Ascending aorta (tissue), 2 donors: ENCODE measurements at regions not wholly inside any gene's neighbourhood (a gene's known extent, or its start where the extent isn't known, plus 50 kb on each side); places are given as distances from the start of the nearest gene placed in this dataset.

Experiments used
- DNase-seq, 2 donors: peaks; one replicate each; pipeline ENCODE4 v3.0.0-alpha.2; 2019; ENCODE audit warnings: low spot score in 2 of 2
- H3K27ac ChIP-seq, 2 donors: fragments of 200-600 bp; sonication (generic); one replicate each; pipeline ENCODE4 v1.5.1; 2016 to 2017; ENCODE audit warnings: mild to moderate bottlenecking in 1 of 2
- H3K27me3 ChIP-seq: fragments of 200-600 bp; sonication (generic); one replicate; pipeline ENCODE4 v1.5.1; 2017
- H3K36me3 ChIP-seq, 2 donors: fragments of 200-600 bp; sonication (generic); one replicate each; pipeline ENCODE4 v1.5.1; 2016
- H3K4me1 ChIP-seq, 2 donors: fragments of 200-600 bp; sonication (generic); one replicate each; pipeline ENCODE4 v1.5.1; 2016 to 2017; ENCODE audit warnings: mild to moderate bottlenecking in 1 of 2
- H3K4me3 ChIP-seq, 2 donors: fragments of 200-600 bp; sonication (generic); one replicate each; pipeline ENCODE4 v1.5.1; 2016 to 2017; ENCODE audit warnings: mild to moderate bottlenecking in 1 of 2
- H3K9me3 ChIP-seq, 2 donors: fragments of 200-600 bp; sonication (generic); one replicate each; pipeline ENCODE4 v1.5.1; 2016
- intact Hi-C: fragments of 100-400 bp; cut with DNase I; formaldehyde crosslinking; loops from one replicate; pipeline ENCODE4 v1.15.1; 2023
- TF ChIP-seq, protein P1 (sequence below), 3 experiments: fragments of 200-600 bp in 2 of 3; fragments of 450-650 bp in 1 of 3; sonication (generic) in 2 of 3; IDR thresholded peaks; one replicate each; pipeline ENCODE4 v1.5.1; 2016 to 2019; ENCODE audit warnings: antibody characterized with exemption in 3 of 3, mild to moderate bottlenecking in 1 of 3, moderate library complexity in 1 of 3

DNA sequence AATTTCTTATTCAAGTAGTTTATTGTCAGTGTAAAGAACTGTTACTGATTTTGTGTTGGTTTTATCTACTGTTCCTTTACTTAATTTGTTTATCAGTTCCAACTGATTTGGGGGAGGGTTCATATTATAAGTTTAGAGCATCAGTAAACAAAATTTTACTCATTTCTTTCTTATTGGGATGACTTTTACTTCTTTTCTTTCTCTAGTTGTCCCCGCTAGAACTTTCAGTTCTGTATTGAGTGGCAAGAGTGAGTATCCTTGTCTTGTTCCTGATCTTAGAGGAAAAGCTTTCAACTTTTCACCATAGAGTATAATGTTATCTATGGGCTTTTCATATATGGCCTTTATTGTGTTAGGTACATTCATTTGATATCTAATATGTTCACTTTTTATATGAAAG is 584.1 kb downstream of the LRFN5 start:
- TF ChIP-seq, protein P1, sequence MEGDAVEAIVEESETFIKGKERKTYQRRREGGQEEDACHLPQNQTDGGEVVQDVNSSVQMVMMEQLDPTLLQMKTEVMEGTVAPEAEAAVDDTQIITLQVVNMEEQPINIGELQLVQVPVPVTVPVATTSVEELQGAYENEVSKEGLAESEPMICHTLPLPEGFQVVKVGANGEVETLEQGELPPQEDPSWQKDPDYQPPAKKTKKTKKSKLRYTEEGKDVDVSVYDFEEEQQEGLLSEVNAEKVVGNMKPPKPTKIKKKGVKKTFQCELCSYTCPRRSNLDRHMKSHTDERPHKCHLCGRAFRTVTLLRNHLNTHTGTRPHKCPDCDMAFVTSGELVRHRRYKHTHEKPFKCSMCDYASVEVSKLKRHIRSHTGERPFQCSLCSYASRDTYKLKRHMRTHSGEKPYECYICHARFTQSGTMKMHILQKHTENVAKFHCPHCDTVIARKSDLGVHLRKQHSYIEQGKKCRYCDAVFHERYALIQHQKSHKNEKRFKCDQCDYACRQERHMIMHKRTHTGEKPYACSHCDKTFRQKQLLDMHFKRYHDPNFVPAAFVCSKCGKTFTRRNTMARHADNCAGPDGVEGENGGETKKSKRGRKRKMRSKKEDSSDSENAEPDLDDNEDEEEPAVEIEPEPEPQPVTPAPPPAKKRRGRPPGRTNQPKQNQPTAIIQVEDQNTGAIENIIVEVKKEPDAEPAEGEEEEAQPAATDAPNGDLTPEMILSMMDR (IDR thresholded peaks at IDR 0.05): no peak
- intact Hi-C loops: no loop called here
- DNase-seq: no peak
- no peaks in the 10 kb centered on the region for H3K36me3 ChIP-seq
- no peak overlapping the region for H3K4me3 ChIP-seq
- no peaks in the 10 kb centered on the region for H3K9me3 ChIP-seq
- H3K27me3 ChIP-seq: no peaks in the 10 kb centered on the region
- H3K4me1 ChIP-seq: no peaks in the 10 kb centered on the region
- H3K27ac ChIP-seq: no peak overlapping the region

DNA sequence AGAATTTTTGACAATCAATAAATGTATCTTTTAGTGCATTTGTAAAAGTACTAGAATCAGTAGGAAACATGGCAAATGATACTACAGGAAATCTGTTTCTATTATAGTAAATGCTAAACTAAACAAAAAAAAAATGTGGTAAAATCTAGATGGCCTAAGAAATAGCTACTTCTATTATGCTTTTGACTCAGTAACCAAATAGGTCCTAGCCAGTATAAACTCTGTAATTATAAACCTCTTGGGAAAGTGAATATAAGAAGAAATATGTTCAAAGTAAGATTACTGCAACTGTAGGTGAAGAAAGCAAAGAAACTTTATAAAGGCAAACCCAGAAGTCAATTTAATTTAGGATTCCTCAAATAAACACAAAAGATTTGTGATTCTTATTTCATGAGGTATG is 581.2 kb downstream of the LRFN5 start:
- Histone ChIP-seq H3K9me3 (no peaks in the 10 kb centered on the region), H3K27me3 (no peaks in the 10 kb centered on the region), H3K36me3 (no peaks in the 10 kb centered on the region), H3K4me3 (no peak overlapping the region), H3K4me1 (no peaks in the 10 kb centered on the region), H3K27ac (no peak overlapping the region)
- TF ChIP-seq, protein P1 (IDR thresholded peaks at IDR 0.05): no peak
- intact Hi-C loops: no loop called here
- DNase-seq: no peak

- no peak overlapping the region for H3K27ac ChIP-seq
- no peaks in the 10 kb centered on the region for H3K4me1 ChIP-seq
Observed at GRCh38 chr14:42185718-42186117, 579.0 kb downstream of the LRFN5 start.

GRCh38 chr14:42174357-42174756 is 567.7 kb downstream of the LRFN5 start:
- TF ChIP-seq, protein P1 (IDR thresholded peaks at IDR 0.05): no peak
- intact Hi-C loops: no loop called here

More at GRCh38 chr14:42185718-42186117, 579.0 kb downstream of the LRFN5 start:
- intact Hi-C loops: no loop called here
- Histone ChIP-seq H3K4me3 (no peak overlapping the region), H3K36me3 (no peaks in the 10 kb centered on the region), H3K9me3 (no peaks in the 10 kb centered on the region), H3K27me3 (no peaks in the 10 kb centered on the region)
- TF ChIP-seq, protein P1 (IDR thresholded peaks at IDR 0.05): no peak
- DNase-seq: no peak

GRCh38 chr14:42173206-42173605 is 566.5 kb downstream of the LRFN5 start:
- Histone ChIP-seq H3K4me1 (no peaks in the 10 kb centered on the region), H3K4me3 (no peak overlapping the region), H3K9me3 (no peaks in the 10 kb centered on the region), H3K27ac (no peak overlapping the region), H3K27me3 (no peaks in the 10 kb centered on the region), H3K36me3 (no peaks in the 10 kb centered on the region)
- intact Hi-C loops: no loop called here
- TF ChIP-seq, protein P1 (IDR thresholded peaks at IDR 0.05): no peak
- no peak for DNase-seq

More at GRCh38 chr14:42174357-42174756, 567.7 kb downstream of the LRFN5 start:
- Histone ChIP-seq H3K27ac (no peak overlapping the region), H3K4me1 (no peaks in the 10 kb centered on the region), H3K9me3 (no peaks in the 10 kb centered on the region), H3K36me3 (no peaks in the 10 kb centered on the region), H3K4me3 (no peak overlapping the region), H3K27me3 (no peaks in the 10 kb centered on the region)
- no peak for DNase-seq

- intact Hi-C loops: no loop called here
- no peak for DNase-seq
- no peaks in the 10 kb centered on the region for H3K36me3 ChIP-seq
- no peak overlapping the region for H3K4me3 ChIP-seq
- H3K27ac ChIP-seq: no peak overlapping the region
- no peaks in the 10 kb centered on the region for H3K27me3 ChIP-seq
- no peaks in the 10 kb centered on the region for H3K4me1 ChIP-seq
- TF ChIP-seq, protein P1 (IDR thresholded peaks at IDR 0.05): no peak
- H3K9me3 ChIP-seq: no peaks in the 10 kb centered on the region
Observed at GRCh38 chr14:42172304-42172703, 565.6 kb downstream of the LRFN5 start.
